NT2/D1 (cell line): ENCODE measurements at regions not wholly inside any gene's neighbourhood (a gene's known extent, or its start where the extent isn't known, plus 50 kb on each side); places are given as distances from the start of the nearest gene placed in this dataset.
A peak's percentile ranks its signal among the peaks of the same experiment; 100 is the strongest.

Experiments
- DNase-seq: peaks from one replicate; pipeline ENCODE4 v3.0.0-alpha.2; 2011; ENCODE audit warnings: low read depth, low spot score
- H3K27me3 ChIP-seq: 2 replicates; pipeline ENCODE4 v1.6.0; 2011; ENCODE audit warnings: mild to moderate bottlenecking; ENCODE audit not compliant: insufficient read length, insufficient read depth
- H3K36me3 ChIP-seq: 2 replicates; pipeline ENCODE4 v1.6.1; 2011; ENCODE audit warnings: mild to moderate bottlenecking, low read length, mixed read lengths; ENCODE audit not compliant: insufficient read depth, insufficient read length
- H3K4me1 ChIP-seq: 2 replicates; pipeline ENCODE4 v1.5.1; 2011; ENCODE audit not compliant: insufficient read depth, insufficient read length
- H3K4me3 ChIP-seq: 2 replicates; pipeline ENCODE4 v1.5.1; 2011; ENCODE audit warnings: low read depth; ENCODE audit not compliant: insufficient read length
- H3K9ac ChIP-seq: 2 replicates; pipeline ENCODE4 v1.6.0; 2011; ENCODE audit warnings: low read depth; ENCODE audit not compliant: insufficient read length
- H3K9me3 ChIP-seq: 2 replicates; pipeline ENCODE4 v1.5.1; 2011; ENCODE audit warnings: mild to moderate bottlenecking, low read length; ENCODE audit not compliant: insufficient read depth
- SUZ12 ChIP-seq: IDR thresholded peaks from 2 replicates; pipeline ENCODE4 v1.6.1; 2011; ENCODE audit not compliant: insufficient read length, insufficient read depth; ENCODE audit errors: extremely low read depth
- YY1 ChIP-seq: IDR thresholded peaks from 2 replicates; pipeline ENCODE4 v1.6.1; 2011; ENCODE audit not compliant: insufficient read length, insufficient read depth
- ZNF274 ChIP-seq: IDR thresholded peaks from 2 replicates; pipeline ENCODE4 v1.6.1; 2011; ENCODE audit warnings: mild to moderate bottlenecking, low read depth, low read length

- Histone ChIP-seq H3K4me3 (no peak overlapping the region), H3K36me3 (no peaks in the 10 kb centered on the region), H3K9me3 (no peaks in the 10 kb centered on the region), H3K9ac (no peak overlapping the region), H3K27me3 (no peaks in the 10 kb centered on the region), H3K4me1 (no peaks in the 10 kb centered on the region)
- no peak for TF ChIP-seq YY1
- no peak for TF ChIP-seq SUZ12
- TF ChIP-seq ZNF274: no peak
- DNase-seq: no peak
These were observed 180.9 kb upstream of the ZBED5 start for GRCh38 chr11:11038782-11039181.

GRCh38 chr11:11038352-11038751, 180.5 kb upstream of the ZBED5 start:
- Histone ChIP-seq H3K4me1 (no peaks in the 10 kb centered on the region), H3K9ac (no peak overlapping the region), H3K4me3 (no peak overlapping the region), H3K9me3 (no peaks in the 10 kb centered on the region), H3K27me3 (no peaks in the 10 kb centered on the region), H3K36me3 (no peaks in the 10 kb centered on the region)
- TF ChIP-seq YY1: no peak
- TF ChIP-seq SUZ12: no peak
- no peak for TF ChIP-seq ZNF274
- DNase-seq: no peak

- H3K4me3 ChIP-seq: no peak overlapping the region
- no peaks in the 10 kb centered on the region for H3K9me3 ChIP-seq
- no peaks in the 10 kb centered on the region for H3K27me3 ChIP-seq
- TF ChIP-seq YY1 (no peak), ZNF274 (no peak), SUZ12 (no peak)
- H3K36me3 ChIP-seq: no peaks in the 10 kb centered on the region
- peak; percentile 49 for DNase-seq
- H3K4me1 ChIP-seq: no peaks in the 10 kb centered on the region
- no peak overlapping the region for H3K9ac ChIP-seq
These were observed 179.2 kb upstream of the ZBED5 start for GRCh38 chr11:11036848-11037732.

- H3K36me3 ChIP-seq: no peaks in the 10 kb centered on the region
- H3K9ac ChIP-seq: no peak overlapping the region
- no peaks in the 10 kb centered on the region for H3K9me3 ChIP-seq
- H3K4me1 ChIP-seq: no peaks in the 10 kb centered on the region
- no peak for TF ChIP-seq ZNF274
- TF ChIP-seq SUZ12: no peak
- no peak for TF ChIP-seq YY1
- no peak for DNase-seq
- H3K27me3 ChIP-seq: no peaks in the 10 kb centered on the region
- H3K4me3 ChIP-seq: no peak overlapping the region
These were observed 178.5 kb upstream of the ZBED5 start for GRCh38 chr11:11036185-11036847.

DNA sequence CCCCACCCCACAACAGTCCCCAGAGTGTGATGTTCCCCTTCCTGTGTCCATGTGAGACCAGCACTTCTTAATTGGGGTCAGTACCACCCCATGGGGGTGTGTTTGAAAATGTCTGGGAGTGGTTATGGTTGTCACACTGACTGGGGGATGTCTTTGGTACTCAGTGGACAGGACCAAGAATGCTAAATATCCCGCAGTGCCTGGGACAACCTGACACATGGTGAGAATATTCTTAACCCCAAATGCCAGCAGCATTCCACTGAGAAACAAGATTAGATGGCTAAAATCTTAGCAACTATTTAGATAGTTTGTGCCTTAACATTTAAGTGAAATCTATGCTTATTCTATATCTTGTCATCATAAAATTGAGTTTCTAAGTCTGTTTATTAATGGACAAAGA, 177.5 kb upstream of the ZBED5 start:
- no peak for TF ChIP-seq ZNF274
- TF ChIP-seq YY1: no peak
- no peak for TF ChIP-seq SUZ12

GRCh38 chr11:11034476-11034875, 176.6 kb upstream of the ZBED5 start:
- H3K36me3 ChIP-seq: no peaks in the 10 kb centered on the region
- no peak overlapping the region for H3K9ac ChIP-seq
- no peaks in the 10 kb centered on the region for H3K4me1 ChIP-seq
- TF ChIP-seq ZNF274 (no peak), YY1 (no peak), SUZ12 (no peak)
- no peak overlapping the region for H3K4me3 ChIP-seq
- H3K27me3 ChIP-seq: no peaks in the 10 kb centered on the region
- no peak for DNase-seq
- no peaks in the 10 kb centered on the region for H3K9me3 ChIP-seq

More for the DNA sequence above, 177.5 kb upstream of the ZBED5 start:
- no peaks in the 10 kb centered on the region for H3K27me3 ChIP-seq
- no peak for DNase-seq
- no peak overlapping the region for H3K4me3 ChIP-seq
- no peaks in the 10 kb centered on the region for H3K4me1 ChIP-seq
- H3K36me3 ChIP-seq: no peaks in the 10 kb centered on the region
- no peaks in the 10 kb centered on the region for H3K9me3 ChIP-seq
- H3K9ac ChIP-seq: no peak overlapping the region

DNA sequence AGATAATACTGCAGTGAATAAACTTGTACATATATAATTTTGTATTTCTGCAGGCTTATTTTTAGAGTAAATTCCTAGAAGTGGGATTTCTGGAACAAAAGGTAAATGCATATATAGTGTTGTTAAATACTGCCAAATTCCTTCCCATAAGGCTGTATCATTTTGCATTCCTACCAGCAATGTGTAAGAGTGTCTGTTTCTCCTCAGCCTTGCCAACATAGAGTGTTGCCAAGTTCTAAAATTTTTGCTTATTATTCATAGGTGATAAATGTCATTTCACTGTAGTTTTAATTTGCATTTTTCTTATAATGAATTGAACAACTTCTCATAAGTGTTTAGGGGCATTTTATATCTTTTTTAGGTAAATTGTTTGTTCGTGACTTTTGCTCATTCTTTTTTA, 174.2 kb upstream of the ZBED5 start:
- H3K36me3 ChIP-seq: no peaks in the 10 kb centered on the region
- no peak for DNase-seq
- H3K9ac ChIP-seq: no peak overlapping the region
- no peaks in the 10 kb centered on the region for H3K9me3 ChIP-seq
- no peaks in the 10 kb centered on the region for H3K27me3 ChIP-seq
- no peak for TF ChIP-seq SUZ12
- no peak for TF ChIP-seq YY1
- TF ChIP-seq ZNF274: no peak
- H3K4me1 ChIP-seq: no peaks in the 10 kb centered on the region
- no peak overlapping the region for H3K4me3 ChIP-seq
